Vagina (tissue), 2 donors: ENCODE measurements at regions not wholly inside any gene's neighbourhood (a gene's known extent, or its start where the extent isn't known, plus 50 kb on each side); places are given as distances from the start of the nearest gene placed in this dataset.

Experiments used
- DNase-seq, 2 donors: peaks; one replicate each; pipeline ENCODE4 v3.0.0-alpha.2; 2017; ENCODE audit errors: extremely low spot score in 2 of 2
- H3K27ac ChIP-seq: fragments of 200-600 bp; sonication (generic); one replicate; pipeline ENCODE4 v1.5.1; 2019
- H3K27me3 ChIP-seq: fragments of 200-600 bp; sonication (generic); one replicate; pipeline ENCODE4 v1.5.1; 2019
- H3K36me3 ChIP-seq, 2 donors: fragments of 200-600 bp; sonication (generic); one replicate each; pipeline ENCODE4 v1.5.1; 2017 to 2019
- H3K4me1 ChIP-seq: fragments of 200-600 bp; sonication (generic); one replicate; pipeline ENCODE4 v1.5.1; 2019
- H3K4me3 ChIP-seq, 2 donors: fragments of 200-600 bp; sonication (generic); 1 replicate in 1 of 2; 2 replicates in 1 of 2; pipeline ENCODE4 v1.5.1; 2016 to 2019
- H3K9me3 ChIP-seq: fragments of 200-600 bp; sonication (generic); one replicate; pipeline ENCODE4 v1.5.1; 2019
- POLR2A ChIP-seq, 2 donors: fragments of 450-650 bp; IDR thresholded peaks; one replicate each; pipeline ENCODE4 v1.6.1; 2017; ENCODE audit warnings: antibody characterized with exemption in 2 of 2, mild to moderate bottlenecking in 2 of 2, moderate library complexity in 2 of 2
- POLR2AphosphoS5 ChIP-seq, 2 donors: sonication (generic); formaldehyde crosslinking; IDR thresholded peaks; one replicate each; pipeline ENCODE4 v1.9.0; 2017; ENCODE audit warnings: antibody characterized with exemption in 2 of 2, mild to moderate bottlenecking in 2 of 2, low read depth in 1 of 2; ENCODE audit not compliant: insufficient read depth in 1 of 2
- intact Hi-C: fragments of 100-400 bp; cut with DNase I; formaldehyde crosslinking; loops from one replicate; pipeline ENCODE4 v1.15.1; 2023
- TF ChIP-seq, protein P1 (sequence below), 3 experiments: fragments of 450-650 bp in 2 of 3; fragments of 200-600 bp in 1 of 3; sonication (generic) in 1 of 3; IDR thresholded peaks; one replicate each; pipeline ENCODE4 v1.5.1; 2017 to 2019; ENCODE audit warnings: antibody characterized with exemption in 3 of 3, mild to moderate bottlenecking in 2 of 3, moderate library complexity in 2 of 3

DNA sequence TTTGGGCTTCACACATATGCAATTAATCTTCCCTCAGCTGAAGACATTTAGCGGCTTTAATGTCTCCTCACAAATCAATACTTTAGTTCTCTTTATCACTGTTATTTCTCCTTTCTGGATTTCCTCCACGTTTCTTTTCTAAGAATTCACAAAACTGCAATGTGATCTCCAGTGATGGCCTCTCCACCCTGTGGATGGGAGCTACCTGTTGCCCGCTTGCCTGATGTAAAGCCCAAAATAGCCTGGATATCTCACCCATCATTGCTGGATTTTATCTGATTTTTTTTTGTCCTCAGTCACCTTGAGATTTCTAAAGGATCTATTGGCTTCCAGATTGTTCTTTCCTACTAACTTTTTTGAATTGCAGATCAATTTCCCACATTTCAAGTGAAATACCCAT, 129.3 kb upstream of the FAM241A start:
- no peak for DNase-seq
- no peaks in the 10 kb centered on the region for H3K9me3 ChIP-seq
- H3K27me3 ChIP-seq = no peaks in the 10 kb centered on the region
- intact Hi-C loops = no loop called here
- no peaks in the 10 kb centered on the region for H3K36me3 ChIP-seq
- H3K4me3 ChIP-seq = no peak overlapping the region
- TF ChIP-seq, protein P1, sequence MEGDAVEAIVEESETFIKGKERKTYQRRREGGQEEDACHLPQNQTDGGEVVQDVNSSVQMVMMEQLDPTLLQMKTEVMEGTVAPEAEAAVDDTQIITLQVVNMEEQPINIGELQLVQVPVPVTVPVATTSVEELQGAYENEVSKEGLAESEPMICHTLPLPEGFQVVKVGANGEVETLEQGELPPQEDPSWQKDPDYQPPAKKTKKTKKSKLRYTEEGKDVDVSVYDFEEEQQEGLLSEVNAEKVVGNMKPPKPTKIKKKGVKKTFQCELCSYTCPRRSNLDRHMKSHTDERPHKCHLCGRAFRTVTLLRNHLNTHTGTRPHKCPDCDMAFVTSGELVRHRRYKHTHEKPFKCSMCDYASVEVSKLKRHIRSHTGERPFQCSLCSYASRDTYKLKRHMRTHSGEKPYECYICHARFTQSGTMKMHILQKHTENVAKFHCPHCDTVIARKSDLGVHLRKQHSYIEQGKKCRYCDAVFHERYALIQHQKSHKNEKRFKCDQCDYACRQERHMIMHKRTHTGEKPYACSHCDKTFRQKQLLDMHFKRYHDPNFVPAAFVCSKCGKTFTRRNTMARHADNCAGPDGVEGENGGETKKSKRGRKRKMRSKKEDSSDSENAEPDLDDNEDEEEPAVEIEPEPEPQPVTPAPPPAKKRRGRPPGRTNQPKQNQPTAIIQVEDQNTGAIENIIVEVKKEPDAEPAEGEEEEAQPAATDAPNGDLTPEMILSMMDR (IDR thresholded peaks at IDR 0.05) = no peak
- TF ChIP-seq POLR2A (IDR thresholded peaks at IDR 0.05) = no peak
- H3K4me1 ChIP-seq = no peaks in the 10 kb centered on the region
- no peak overlapping the region for H3K27ac ChIP-seq

DNA sequence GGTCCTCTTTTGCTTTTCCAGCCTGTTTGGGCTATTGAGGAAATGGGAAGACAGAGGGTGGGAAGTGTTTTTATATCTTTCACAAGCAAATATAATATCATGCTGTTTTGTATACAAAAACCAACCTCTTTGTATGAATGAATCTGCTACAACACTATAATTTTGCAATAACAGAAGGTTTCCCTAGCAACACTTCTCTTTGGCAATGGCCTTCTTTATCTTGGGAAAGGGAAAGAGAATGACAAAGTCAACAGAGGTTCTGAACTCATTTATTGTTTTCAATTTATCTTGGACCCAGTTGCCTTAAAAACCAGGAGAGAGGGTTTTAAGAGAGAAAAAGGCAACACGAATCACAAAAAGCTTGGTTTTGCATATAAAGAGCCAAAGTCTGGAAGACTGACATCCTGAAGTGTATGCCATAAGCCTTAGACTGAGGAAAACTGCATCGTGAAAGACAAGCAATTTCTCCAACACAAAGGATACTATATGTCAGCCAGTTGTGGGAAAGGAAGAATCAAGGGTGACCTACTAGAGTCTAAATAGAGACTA, 121.8 kb upstream of the FAM241A start:
- TF ChIP-seq, protein P1 (IDR thresholded peaks at IDR 0.05) = no peak
- TF ChIP-seq POLR2AphosphoS5 (IDR thresholded peaks at IDR 0.05; ENCODE audit: insufficient read depth in 1 of 2, low read depth in 1 of 2) (no peak), POLR2A (IDR thresholded peaks at IDR 0.05) (no peak)
- no peaks in the 10 kb centered on the region for H3K9me3 ChIP-seq
- intact Hi-C loops = no loop called here

DNA sequence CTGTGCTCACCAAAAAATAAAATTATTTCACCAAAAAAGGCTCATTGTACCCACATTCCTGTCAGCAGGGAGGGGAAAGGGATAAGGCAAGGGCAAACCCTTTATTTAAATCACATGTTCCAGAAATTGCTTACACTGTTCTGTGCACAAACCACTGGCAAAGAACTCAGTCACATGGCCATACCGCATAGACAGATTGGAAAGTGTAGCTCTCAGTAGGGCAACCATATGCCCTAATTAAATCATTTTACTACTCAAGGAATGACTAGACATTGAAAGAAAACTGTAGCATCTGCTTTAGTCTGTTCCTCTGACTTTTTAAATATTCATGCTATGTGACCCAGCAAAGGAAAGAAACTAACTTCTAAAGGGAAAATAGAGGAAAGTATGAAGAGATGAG, 119.2 kb upstream of the FAM241A start:
- no peak for TF ChIP-seq POLR2A (IDR thresholded peaks at IDR 0.05)
- TF ChIP-seq, protein P1 (IDR thresholded peaks at IDR 0.05) = no peak
- H3K9me3 ChIP-seq = no peaks in the 10 kb centered on the region
- no peaks in the 10 kb centered on the region for H3K4me1 ChIP-seq
- DNase-seq = no peak
- no peak overlapping the region for H3K27ac ChIP-seq
- H3K27me3 ChIP-seq = no peaks in the 10 kb centered on the region
- no peaks in the 10 kb centered on the region for H3K36me3 ChIP-seq
- intact Hi-C loops = no loop called here
- no peak overlapping the region for H3K4me3 ChIP-seq

More for the DNA sequence above, 121.8 kb upstream of the FAM241A start:
- no peaks in the 10 kb centered on the region for H3K4me1 ChIP-seq
- H3K36me3 ChIP-seq = no peaks in the 10 kb centered on the region
- H3K27me3 ChIP-seq = no peaks in the 10 kb centered on the region
- no peak overlapping the region for H3K27ac ChIP-seq
- DNase-seq = no peak
- H3K4me3 ChIP-seq = no peak overlapping the region

DNA sequence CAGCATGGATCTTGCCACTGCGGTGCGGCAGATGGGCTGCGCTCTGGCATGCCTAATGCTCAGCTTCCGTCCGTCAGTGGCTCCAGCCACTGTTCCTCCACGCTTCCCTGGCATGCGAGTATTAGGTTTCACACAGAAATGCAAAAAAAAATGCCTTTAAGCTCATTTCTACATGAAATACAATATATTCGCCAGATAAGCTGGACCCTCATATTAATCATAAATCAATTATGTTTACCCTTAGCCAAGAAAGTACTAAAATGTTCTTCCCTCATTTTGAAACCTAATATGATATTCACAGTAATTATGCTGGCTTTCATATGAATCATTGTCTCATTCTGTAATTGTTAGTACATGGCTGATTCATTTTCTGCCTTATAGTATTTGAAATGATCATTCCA, 115.5 kb upstream of the FAM241A start:
- H3K27me3 ChIP-seq = no peaks in the 10 kb centered on the region
- intact Hi-C loops = no loop called here
- TF ChIP-seq, protein P1 (IDR thresholded peaks at IDR 0.05) = no peak
- TF ChIP-seq POLR2AphosphoS5 (IDR thresholded peaks at IDR 0.05; ENCODE audit: insufficient read depth in 1 of 2, low read depth in 1 of 2) = no peak
- TF ChIP-seq POLR2A (IDR thresholded peaks at IDR 0.05) = no peak
- no peak for DNase-seq
- no peaks in the 10 kb centered on the region for H3K9me3 ChIP-seq
- no peaks in the 10 kb centered on the region for H3K4me1 ChIP-seq
- H3K36me3 ChIP-seq = no peaks in the 10 kb centered on the region
- H3K27ac ChIP-seq = no peak overlapping the region
- no peak overlapping the region for H3K4me3 ChIP-seq

DNA sequence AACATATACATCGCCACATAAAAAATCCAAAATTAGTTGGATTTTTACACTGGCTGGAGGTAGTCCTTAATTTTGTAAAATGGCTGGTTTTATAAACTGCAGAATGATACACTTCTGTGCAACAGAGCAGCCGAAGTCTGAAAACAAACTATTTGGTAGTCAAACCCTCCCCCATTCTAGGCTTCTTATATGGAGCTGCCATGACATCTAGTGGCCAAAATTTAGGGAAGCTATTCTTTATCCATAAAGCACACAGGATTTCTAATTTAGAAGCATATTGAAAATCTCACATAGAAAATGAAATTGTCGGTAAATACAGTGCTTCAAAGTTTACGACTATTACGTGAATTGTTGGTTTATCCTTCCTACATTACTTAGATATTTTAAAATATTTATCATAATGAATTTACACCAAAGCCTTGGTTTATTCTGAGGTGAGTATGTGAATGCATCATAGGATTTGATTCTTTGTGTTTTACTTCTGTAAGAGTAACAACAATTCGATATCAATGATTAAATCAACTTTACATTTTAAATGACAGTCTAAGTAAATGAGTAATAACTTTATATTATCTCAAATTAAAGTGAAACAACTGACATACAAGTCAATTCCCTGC, 113.4 kb upstream of the FAM241A start:
- H3K9me3 ChIP-seq = no peaks in the 10 kb centered on the region
- DNase-seq = no peak
- H3K27me3 ChIP-seq = no peaks in the 10 kb centered on the region
- no peaks in the 10 kb centered on the region for H3K4me1 ChIP-seq
- no peak overlapping the region for H3K27ac ChIP-seq
- TF ChIP-seq, protein P1 (IDR thresholded peaks at IDR 0.05) = peak in 2 of 3 experiments; percentile 30 to 43
- TF ChIP-seq POLR2A (IDR thresholded peaks at IDR 0.05) (no peak), POLR2AphosphoS5 (IDR thresholded peaks at IDR 0.05; ENCODE audit: insufficient read depth in 1 of 2, low read depth in 1 of 2) (no peak)
- intact Hi-C loops = no loop called here
- no peaks in the 10 kb centered on the region for H3K36me3 ChIP-seq
- no peak overlapping the region for H3K4me3 ChIP-seq
